GM18951 (cell line): ENCODE measurements at regions not wholly inside any gene's neighbourhood (a gene's known extent, or its start where the extent isn't known, plus 50 kb on each side); places are given as distances from the start of the nearest gene placed in this dataset.
"Not testable (repeated sequence)": the region's sequence is repeated elsewhere in the genome, so short reads cannot be mapped to it uniquely, and the experiment has no call there.

ENCODE experiments used
- POLR2A ChIP-seq: IDR thresholded peaks from 4 replicates; pipeline ENCODE4 v1.6.1; 2011; ENCODE audit warnings: mild to moderate bottlenecking; ENCODE audit not compliant: insufficient read length, insufficient read depth; ENCODE audit errors: extremely low read depth
- in situ Hi-C: fragments of 300-500 bp; cut with MboI; formaldehyde crosslinking; loops from one replicate; pipeline ENCODE4 v1.12.0; 2022; ENCODE audit warnings: low sequenced_read_pairs, mixed read lengths, inconsistent platforms; ENCODE audit not compliant: unreplicated experiment

- no peak for TF ChIP-seq POLR2A
Observed at GRCh38 chr4:18130256-18130655, 108.7 kb upstream of the LCORL start.

GRCh38 chr4:18128241-18128640 is 106.7 kb upstream of the LCORL start:
- in situ Hi-C loops, result no loop called here
- no peak for TF ChIP-seq POLR2A

More at GRCh38 chr4:18130256-18130655, 108.7 kb upstream of the LCORL start:
- in situ Hi-C loops, result no loop called here

DNA sequence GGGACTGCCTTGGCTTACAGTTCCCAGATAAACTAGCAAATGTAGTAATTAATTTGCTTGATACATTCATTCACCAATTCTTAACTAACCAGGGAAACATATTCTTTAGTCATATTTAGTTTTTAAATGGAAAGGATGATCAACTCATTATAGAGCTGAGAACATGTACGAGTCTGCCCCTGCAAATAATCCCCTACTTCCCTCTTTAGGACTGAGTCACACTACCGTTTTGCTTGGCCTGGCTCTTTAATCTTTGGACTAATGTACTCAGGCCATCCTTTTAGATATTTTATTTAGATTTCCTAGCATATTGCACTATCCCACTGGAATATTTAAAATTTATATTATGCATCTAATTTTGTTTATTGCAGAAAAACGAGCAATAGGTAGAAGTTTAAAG is 105.5 kb upstream of the LCORL start:
- no peak for TF ChIP-seq POLR2A
- in situ Hi-C loops, result no loop called here

- in situ Hi-C loops, result no loop called here
- TF ChIP-seq POLR2A, result no peak
Observed at GRCh38 chr4:18113710-18114331, 92.3 kb upstream of the LCORL start.

GRCh38 chr4:18111081-18111480 is 89.5 kb upstream of the LCORL start:
- TF ChIP-seq POLR2A, result no peak
- in situ Hi-C loops, result no loop called here

- in situ Hi-C loops, result no loop called here
- TF ChIP-seq POLR2A, result no peak
Observed at GRCh38 chr4:18110099-18110498, 88.5 kb upstream of the LCORL start.

GRCh38 chr4:18109676-18110075 is 88.1 kb upstream of the LCORL start:
- in situ Hi-C loops, result no loop called here
- no peak for TF ChIP-seq POLR2A

- in situ Hi-C loops, result not testable (repeated sequence)
Observed at GRCh38 chr4:18107848-18108528, 86.4 kb upstream of the LCORL start.

GRCh38 chr4:18106620-18107019 is 85.1 kb upstream of the LCORL start:
- TF ChIP-seq POLR2A, result no peak
- in situ Hi-C loops, result no loop called here

- in situ Hi-C loops, result no loop called here
- TF ChIP-seq POLR2A, result no peak
Observed at GRCh38 chr4:18105030-18106011, 83.8 kb upstream of the LCORL start.

DNA sequence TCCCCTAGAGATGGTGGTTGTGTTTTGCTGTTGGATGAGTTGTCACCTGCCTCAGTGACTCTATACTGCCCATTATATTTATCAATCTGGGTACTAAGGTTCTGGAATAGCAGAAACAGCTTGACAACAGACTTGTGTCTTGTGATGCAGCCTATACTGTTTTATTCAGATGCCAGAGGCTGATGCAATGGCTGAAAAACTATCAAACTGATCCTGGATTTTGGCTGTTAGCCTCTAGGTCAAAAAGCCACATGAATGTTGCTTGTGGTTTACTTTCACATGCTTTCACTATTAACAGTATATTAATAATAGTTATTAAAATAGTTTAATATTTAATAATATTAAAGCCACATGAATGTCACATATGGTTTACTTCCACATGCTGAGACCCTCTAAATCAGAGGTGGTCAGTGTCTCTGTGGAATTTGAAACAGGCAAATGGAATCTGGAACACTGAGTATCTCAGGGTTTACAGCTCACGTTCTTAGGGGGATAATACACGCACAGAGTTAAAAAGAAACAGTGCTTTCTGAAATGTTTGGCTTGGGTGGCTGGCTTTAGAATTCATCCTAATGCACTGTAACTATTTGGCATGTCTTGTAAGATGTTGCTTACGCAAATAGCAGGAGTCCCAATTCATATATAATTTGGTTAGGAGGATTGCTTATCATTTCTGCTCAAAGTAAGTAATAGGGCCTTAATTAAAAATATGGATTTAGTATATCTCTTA is 82.5 kb upstream of the LCORL start:
- TF ChIP-seq POLR2A, result no peak
- in situ Hi-C loops, result no loop called here

DNA sequence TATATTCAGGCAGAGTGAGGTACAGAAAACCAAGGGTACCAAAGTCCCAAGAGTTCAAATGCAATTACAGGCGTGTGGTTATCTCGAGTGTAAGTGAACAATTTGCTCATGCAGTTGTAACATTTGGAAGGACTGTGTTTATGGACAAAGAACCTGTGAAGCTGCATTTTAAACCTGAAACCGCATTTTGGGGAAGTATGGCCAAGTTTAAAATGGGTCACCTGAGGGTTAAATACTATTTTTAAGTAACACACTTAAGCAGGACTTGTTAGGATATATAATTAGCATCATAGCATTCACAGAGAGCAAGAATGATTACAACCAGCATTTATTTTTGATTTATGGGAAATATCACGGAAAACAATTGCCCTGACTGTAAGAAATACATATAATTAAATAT is 79.1 kb upstream of the LCORL start:
- in situ Hi-C loops, result no loop called here
- no peak for TF ChIP-seq POLR2A

- in situ Hi-C loops, result not testable (repeated sequence)
Observed at GRCh38 chr4:18090447-18090846, 68.9 kb upstream of the LCORL start.
